ENCODE measurements at regions not wholly inside any gene's neighbourhood (a gene's known extent, or its start where the extent isn't known, plus 50 kb on each side); places are given as distances from the start of the nearest gene placed in this dataset.

GRCh38 chr1:70667494-70668170, 256.6 kb downstream of the CTH start:
- in situ Hi-C loops (cut with HindIII; ENCODE audit: extremely low pct_ligation_motif_present, low pct_unique_long_range_greater_than_20kb) (no loop called here), intact Hi-C loops (cut with micrococcal nuclease; ENCODE audit: unreplicated experiment) (no loop called here)
- Histone ChIP-seq H3K9me3 (ENCODE audit: low read length) (no peaks in the 10 kb centered on the region), H3K9ac (ENCODE audit: insufficient read depth, low read depth, low read length) (no peak overlapping the region), H3K4me1 (ENCODE audit: insufficient read depth, low read length) (no peaks in the 10 kb centered on the region), H3K4me3 (replicated peaks in 1 of 3; ENCODE audit: insufficient read depth in 1 of 3, low read depth in 2 of 3, low read length in 3 of 3) (no peak overlapping the region), H2AFZ (ENCODE audit: low read length) (no peak overlapping the region), H3K27ac (ENCODE audit: extremely low read length, insufficient read depth, low read length) (no peak overlapping the region), H3K79me2 (ENCODE audit: insufficient read depth, low read length) (no peaks in the 10 kb centered on the region), H3K27me3 (ENCODE audit: control insufficient read depth in 1 of 2, insufficient read depth in 2 of 2, low read length in 2 of 2) (no peaks in the 10 kb centered on the region), H3K4me2 (ENCODE audit: low read depth, low read length) (no peak overlapping the region), H3K36me3 (replicated peaks in 1 of 2; ENCODE audit: control insufficient read depth in 1 of 2, insufficient read depth in 2 of 2, low read length in 2 of 2) (no peaks in the 10 kb centered on the region), H4K20me1 (ENCODE audit: insufficient read depth, low read length) (no peaks in the 10 kb centered on the region)
- ATAC-seq: no peak
- no peak for DNase-seq (ENCODE audit: low spot score)
- ChIA-PET CTCF (ENCODE audit: low intra/inter-chr PET ratio, low total read pairs) (no interaction called here), POLR2A (no interaction called here)
- FAIRE-seq: no peak
- TF ChIP-seq FOXK1 (CRISPR knock-in tag; IDR thresholded peaks at IDR 0.05; ENCODE audit: borderline replicate concordance, low read depth) (no peak), KDM2A (CRISPR knock-in tag; IDR thresholded peaks at IDR 0.05; ENCODE audit: borderline replicate concordance, low read depth) (no peak), ATF7-NPFF (CRISPR knock-in tag; IDR thresholded peaks at IDR 0.05; ENCODE audit: low read depth) (no peak), GRHL1 (CRISPR knock-in tag; conservative IDR thresholded peaks at IDR 0.05) (no peak), ZBED4 (CRISPR knock-in tag; IDR thresholded peaks at IDR 0.05; ENCODE audit: borderline replicate concordance) (no peak), SNAI1 (CRISPR knock-in tag; IDR thresholded peaks at IDR 0.05; ENCODE audit: borderline replicate concordance) (no peak)
- no TSS peak for BruUV-seq (replicated peaks)
